Panc1 (cell line): ENCODE measurements at regions not wholly inside any gene's neighbourhood (a gene's known extent, or its start where the extent isn't known, plus 50 kb on each side); places are given as distances from the start of the nearest gene placed in this dataset.

Experiments
- CTCF ChIP-seq: fragments of 450-650 bp; IDR thresholded peaks from 2 replicates; pipeline ENCODE4 v1.5.1; 2017; ENCODE audit warnings: mild to moderate bottlenecking
- POLR2AphosphoS5 ChIP-seq: IDR thresholded peaks from 2 replicates; pipeline ENCODE4 v1.6.1; 2012; ENCODE audit warnings: mild to moderate bottlenecking, low read depth, low read length, moderate library complexity
- REST ChIP-seq, 2 experiments: IDR thresholded peaks; 2 replicates each; pipeline ENCODE4 v1.6.1; 2011 to 2012; ENCODE audit warnings: low read depth in 2 of 2, control low read depth in 1 of 2, low read length in 1 of 2, mild to moderate bottlenecking in 1 of 2, moderate library complexity in 1 of 2; ENCODE audit not compliant: insufficient read depth in 1 of 2
- TCF7L2 ChIP-seq: IDR thresholded peaks from 2 replicates; pipeline ENCODE4 v1.6.1; 2011; ENCODE audit warnings: mild to moderate bottlenecking, low read depth, low read length, inconsistent platforms

- TF ChIP-seq CTCF (no peak), TCF7L2 (no peak), REST (IDR thresholded peaks at IDR 0.05; ENCODE audit: insufficient read depth in 1 of 2, low read depth in 2 of 2, low read length in 1 of 2) (no peak), POLR2AphosphoS5 (no peak)
These were observed 246.6 kb upstream of the ANKRD55 start for GRCh38 chr5:56479696-56480077.
